Renal cortex interstitium (tissue), 11 donors: ENCODE measurements at regions not wholly inside any gene's neighbourhood (a gene's known extent, or its start where the extent isn't known, plus 50 kb on each side); places are given as distances from the start of the nearest gene placed in this dataset.

Experiments
- DNase-seq, 11 donors: peaks; one replicate each; pipeline ENCODE4 v3.0.0-alpha.2; 2013; ENCODE audit warnings: low read depth in 9 of 11, low spot score in 4 of 11; ENCODE audit errors: extremely low read depth in 1 of 11

GRCh38 chr9:26296910-26297572, 595.6 kb downstream of the CAAP1 start:
- no peak for DNase-seq

DNA sequence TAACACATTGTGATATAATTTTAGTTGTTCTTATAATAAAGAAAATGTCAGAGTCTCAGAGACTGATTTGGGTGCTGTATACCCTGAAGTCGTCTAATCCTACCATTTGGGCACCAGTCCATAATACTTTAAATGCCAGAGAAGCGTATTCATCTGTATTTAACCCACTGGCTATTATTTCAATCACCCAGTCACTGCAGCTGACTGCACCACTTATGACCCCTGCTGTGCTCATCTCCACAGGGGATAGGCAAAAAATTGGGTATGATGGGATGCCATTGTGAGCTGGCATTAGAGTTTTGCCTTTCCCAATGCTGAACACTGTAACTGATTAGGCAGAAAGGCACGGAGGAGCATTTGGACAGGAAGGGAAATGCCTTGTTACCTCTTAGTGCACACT, 599.7 kb downstream of the CAAP1 start:
- DNase-seq, result no peak

GRCh38 chr9:26271495-26272122, 593.4 kb upstream of the TUSC1 start:
- peak in 4 of 11 donors; percentile 4 to 13 (median 12) for DNase-seq

DNA sequence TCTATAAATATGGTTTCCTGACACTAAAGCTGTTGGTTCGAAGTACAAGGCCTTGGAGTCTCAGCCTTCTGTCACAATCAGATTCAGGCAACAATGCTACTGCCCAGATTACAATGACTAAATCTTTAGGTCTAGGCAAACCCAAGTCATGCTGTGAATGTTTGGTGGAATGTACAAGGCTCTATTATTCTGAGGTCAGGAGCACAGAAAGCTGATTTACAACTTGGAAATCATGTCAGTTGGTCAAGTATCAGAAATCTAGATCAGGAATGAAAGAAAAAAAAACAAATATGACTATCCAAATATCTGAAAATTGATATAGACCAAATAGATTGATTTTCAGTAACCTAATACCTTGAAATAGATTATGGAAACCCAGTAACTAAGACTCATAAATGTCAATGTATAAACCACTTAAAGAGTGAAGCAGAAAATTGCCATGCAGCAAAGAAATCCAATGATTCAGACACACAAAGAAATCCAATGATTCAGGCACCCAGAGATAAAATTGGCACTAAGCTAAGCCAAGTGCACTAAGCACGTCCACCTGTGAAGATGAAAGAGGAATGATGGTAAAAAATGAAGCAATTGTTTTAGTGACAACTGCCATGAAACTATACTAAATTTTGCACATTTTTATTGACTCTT, 588.0 kb upstream of the TUSC1 start:
- DNase-seq, result no peak

DNA sequence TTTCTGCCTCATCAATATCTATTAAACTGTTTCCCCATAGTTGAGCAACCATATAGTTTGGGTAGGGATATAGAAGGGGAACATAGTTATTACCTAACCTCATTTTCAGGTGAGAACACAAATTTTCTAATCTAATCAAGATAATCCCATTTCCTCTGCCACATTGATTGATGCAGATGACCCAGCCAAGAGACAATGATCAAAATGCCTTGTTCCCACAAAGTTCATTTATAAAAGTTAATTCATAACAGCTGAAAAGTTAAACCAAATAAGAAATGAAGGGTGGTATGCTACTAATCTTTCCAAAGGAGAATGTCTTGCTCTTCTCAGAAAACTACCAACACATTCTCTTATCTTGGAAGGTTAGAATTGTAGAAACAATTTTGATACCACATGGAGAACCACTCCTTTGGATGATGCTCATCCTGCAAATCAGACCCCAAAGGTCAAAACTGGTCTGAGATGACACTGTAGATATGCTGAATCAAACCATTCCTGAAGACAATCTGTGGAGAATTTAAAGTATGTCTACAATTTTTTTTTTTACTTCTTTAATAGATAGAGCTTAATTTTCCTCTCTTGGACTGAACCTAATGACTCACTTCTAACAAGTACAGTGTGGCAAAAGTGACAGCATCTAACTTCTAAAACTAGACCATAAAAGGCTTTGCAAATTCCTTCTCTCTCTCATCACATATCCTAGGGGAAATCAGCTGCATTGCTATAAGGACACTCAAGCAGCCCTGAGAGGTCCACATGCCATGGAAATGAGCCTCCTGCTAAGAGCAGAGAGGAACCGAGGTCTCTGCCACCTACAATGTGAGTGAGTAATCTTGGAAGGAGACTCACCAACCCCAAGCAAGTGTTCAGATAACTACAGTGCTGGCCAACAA, 586.7 kb upstream of the TUSC1 start:
- DNase-seq, result no peak

DNA sequence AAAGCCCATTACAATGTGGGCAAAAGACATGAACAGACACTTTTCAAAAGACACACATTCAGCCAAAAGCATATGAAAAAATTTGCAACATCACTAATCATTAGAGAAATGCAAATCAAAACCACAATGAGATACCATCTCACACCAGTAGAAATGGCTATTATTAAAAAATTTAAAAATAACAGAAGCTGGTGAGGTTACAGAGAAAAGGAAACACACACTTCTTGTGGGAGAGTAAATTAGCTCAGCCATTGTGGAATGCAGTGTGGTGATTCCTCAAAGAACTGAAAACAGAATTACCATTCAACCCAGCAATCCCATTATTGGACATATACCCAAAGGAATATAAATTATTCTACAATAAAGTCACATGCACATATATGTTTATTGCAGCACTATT, 585.2 kb upstream of the TUSC1 start:
- no peak for DNase-seq

GRCh38 chr9:26262421-26263107, 584.3 kb upstream of the TUSC1 start:
- DNase-seq, result no peak

DNA sequence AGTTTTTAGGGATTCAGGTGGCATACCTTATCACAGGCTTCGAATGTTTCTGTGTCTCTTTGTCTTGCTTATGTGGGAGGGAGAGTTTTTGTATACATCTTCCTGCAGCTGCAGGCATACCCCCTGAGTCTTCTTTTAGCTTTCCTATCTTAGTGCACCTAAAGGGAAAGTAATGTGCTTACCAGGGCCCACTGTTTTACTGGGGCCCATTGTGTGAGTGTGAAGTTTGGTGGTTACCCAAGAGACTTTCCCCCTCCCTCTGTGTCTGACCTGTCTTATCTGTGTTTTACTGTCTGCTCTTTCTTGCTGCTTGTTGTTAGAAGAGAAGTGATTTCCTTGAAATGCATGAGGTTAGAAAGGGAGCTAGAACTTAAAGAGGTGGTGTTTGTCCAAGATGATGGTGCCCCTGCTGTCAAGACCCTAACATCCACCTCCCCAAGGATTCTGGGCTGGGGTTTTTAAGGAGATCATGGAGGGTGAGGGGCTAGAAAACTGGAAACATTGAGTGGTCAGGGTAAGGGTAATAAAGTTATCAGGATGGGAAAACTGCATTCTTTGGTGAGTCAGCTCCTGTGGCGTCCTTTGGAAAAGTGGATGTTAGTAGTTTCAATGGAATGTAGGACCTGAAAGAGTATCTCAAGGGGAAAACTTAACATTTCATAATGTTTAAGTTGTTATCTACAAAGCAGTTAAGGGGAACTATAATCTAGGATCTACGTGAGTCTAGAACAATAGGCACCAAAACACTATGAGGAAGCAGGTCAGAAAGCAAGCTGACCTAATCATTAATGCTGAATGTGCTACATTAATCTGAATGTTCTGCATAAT, 583.5 kb upstream of the TUSC1 start:
- DNase-seq, result no peak

DNA sequence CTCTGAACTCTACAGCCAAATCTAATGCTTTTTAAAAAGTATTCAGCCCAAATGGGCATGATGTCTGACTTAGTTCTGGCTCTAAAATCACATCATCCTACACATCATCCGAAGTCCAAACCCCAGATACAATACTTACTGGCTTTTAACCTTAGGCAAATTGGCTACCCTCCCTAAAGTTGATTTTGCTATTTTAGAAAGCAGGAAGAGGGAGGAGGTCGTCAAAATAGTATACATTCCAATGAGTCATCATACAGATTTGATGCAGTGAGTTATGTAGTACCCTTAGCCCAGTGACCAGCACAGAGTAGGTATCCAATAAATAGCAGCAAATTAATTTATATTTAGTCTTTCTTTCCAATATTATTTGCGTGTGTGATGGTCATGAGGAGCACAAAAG, 582.0 kb upstream of the TUSC1 start:
- DNase-seq, result no peak

DNA sequence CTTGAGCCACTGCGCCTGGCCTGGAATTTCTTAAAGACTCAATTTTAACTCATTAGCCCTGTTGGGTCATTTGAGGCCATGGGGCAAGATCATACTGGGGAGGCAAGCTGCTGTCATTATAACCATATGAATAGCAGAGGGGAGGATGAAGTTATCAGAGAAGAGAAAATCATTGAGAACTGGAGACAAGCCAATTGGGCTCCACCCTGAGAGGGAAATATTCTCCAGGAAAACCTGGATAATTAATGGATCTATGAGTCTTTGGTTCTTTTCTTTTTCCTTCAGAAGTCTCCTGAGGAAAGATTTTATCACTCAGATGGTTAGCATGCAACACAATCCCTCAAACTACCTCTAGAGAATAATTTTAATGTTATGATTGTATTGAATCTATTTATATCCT, 569.6 kb upstream of the TUSC1 start:
- no peak for DNase-seq

DNA sequence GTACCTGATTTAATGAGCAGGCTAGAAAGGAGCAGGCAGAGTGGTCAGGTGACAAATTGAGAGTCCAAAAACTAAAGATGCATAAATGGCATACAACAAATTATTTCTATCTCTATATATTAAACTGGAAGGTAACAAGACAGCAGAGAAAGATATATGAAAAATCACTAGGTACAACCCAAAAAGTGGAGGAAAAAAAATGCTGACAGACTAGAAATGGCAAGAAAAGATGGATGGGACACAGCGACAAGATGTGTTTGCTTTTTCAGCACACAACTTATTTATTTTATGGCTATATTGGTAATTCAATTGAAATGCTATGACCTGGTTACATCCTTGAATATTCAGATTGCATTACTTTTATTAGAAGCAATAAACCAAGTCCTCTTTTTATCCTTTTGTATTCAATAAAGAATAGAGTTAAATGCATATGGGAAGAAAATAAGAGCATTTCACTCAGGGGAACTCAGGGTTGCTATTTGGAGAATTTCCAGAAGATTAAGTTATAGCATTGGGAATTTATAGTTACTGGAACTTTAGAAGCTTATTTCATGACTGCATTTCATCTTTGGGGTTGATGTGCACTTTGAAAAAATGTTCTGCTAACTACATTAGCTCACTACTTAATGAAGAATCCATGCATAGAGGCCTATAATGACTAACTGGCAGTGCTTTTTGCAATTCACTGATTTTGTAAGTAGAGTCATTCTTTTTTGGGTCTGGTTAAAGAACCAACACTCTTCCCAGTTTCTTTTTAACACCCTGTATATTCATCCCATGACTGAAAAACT, 566.6 kb upstream of the TUSC1 start:
- no peak for DNase-seq

DNA sequence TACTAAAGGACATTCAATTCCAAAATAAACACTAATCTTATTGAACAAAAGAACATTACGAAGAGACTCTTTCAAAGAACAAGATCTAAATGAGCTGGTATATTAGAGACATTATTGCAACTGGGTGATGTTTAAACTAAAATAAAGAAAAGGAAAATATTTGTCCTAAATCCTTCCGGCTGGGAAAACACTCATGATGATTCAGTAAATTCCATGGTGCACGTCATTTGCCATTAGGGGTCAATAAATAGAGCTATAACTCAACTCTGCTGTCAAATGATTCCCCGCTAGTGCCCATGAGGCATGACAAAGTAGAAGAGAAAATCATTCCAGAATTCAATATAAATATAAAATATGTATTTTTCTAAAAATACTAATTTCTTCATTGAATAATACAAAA, 565.5 kb upstream of the TUSC1 start:
- DNase-seq, result no peak

- no peak for DNase-seq
Measured at GRCh38 chr9:26243029-26243697, 564.9 kb upstream of the TUSC1 start.

DNA sequence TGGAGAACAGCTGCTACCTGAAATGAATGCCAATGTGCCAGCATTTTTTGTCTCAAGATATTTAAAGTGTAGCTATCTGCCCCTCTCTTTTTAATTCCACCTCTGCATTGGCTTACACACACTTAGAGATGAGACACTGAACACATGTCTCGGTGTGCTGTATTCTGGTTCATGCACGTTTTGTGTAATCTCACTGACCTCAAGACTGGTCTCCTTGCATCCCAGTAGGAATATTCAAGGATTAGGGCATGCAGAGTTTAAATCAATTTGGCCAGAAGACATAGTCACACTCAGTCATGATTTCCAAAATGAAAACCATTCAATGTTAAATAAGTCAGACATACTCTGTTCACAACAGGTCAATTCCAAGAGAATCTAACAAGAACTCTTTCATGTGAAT, 561.8 kb upstream of the TUSC1 start:
- DNase-seq, result no peak

- no peak for DNase-seq
Measured at GRCh38 chr9:26237256-26237655, 559.0 kb upstream of the TUSC1 start.

GRCh38 chr9:26234865-26235264, 556.6 kb upstream of the TUSC1 start:
- DNase-seq, result no peak

DNA sequence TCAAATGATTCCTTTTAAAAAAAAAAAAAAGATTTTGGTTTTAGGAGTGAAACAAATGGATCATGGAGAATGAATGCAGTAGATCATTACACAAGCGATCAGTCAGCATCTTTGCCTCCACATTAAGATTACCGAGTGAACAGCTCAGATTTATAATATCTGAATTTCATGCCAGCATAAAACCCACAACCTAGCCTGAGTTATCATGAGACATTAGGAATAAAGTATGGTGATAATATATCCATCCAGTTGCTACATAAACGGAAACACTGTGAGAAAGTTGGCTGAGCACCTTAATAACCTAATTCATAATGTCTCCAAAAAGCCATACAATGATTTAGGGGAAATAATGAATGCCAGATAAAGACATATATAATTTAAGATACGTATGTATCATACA, 553.1 kb upstream of the TUSC1 start:
- DNase-seq, result no peak
